Right cardiac atrium (tissue), 5 donors: ENCODE measurements at regions not wholly inside any gene's neighbourhood (a gene's known extent, or its start where the extent isn't known, plus 50 kb on each side); places are given as distances from the start of the nearest gene placed in this dataset.
"Not testable (repeated sequence)": the region's sequence is repeated elsewhere in the genome, so short reads cannot be mapped to it uniquely, and the experiment has no call there.

ENCODE experiments used
- ATAC-seq, 2 donors: fragments of 200-7000 bp; cut with Tn5 transposase; one replicate each; pipeline versions ENCODE4 v1.8.0 to v1.9.1; 2020; ENCODE audit warnings: moderate library complexity in 2 of 2, mild to moderate bottlenecking in 1 of 2
- DNase-seq, 3 donors: peaks; one replicate each; pipeline ENCODE4 v3.0.0-alpha.2; 2020
- H3K27ac ChIP-seq: one replicate; pipeline ENCODE4 v1.5.1; 2013; ENCODE audit warnings: mild to moderate bottlenecking, low read length, control low read depth, moderate library complexity
- H3K27me3 ChIP-seq: one replicate; pipeline ENCODE4 v1.6.1; 2013; ENCODE audit not compliant: control insufficient read depth, insufficient read depth
- H3K4me1 ChIP-seq: one replicate; pipeline ENCODE4 v1.6.1; 2013; ENCODE audit warnings: low read length; ENCODE audit not compliant: control insufficient read depth, insufficient read depth
- H3K4me3 ChIP-seq: one replicate; pipeline ENCODE4 v1.5.1; 2013; ENCODE audit warnings: low read length, control low read depth
- H3K9me3 ChIP-seq: one replicate; pipeline ENCODE4 v1.6.1; 2013; ENCODE audit warnings: low read length; ENCODE audit not compliant: control insufficient read depth
- WGBS: extraction: QIAGEN DNeasy Blood & Tissue Kit; methylation state at CpG from one replicate; pipeline ENCODE4 v1.1.7; 2013; 5-methylcytosine and 5-hydroxymethylcytosine counted together
- intact Hi-C, 4 donors: fragments of 100-400 bp; cut with DNase I; formaldehyde crosslinking; loops; one replicate each; pipeline versions ENCODE4 v1.11.0 to v1.14.0; 2022 to 2023
- donor health status: healthy with polysubstance abuse.
- donor health status: DM: no; HTN: yes; CAD: no.
- donor health status: DM: no; HTN: no; CAD: no.
- donor health status: DM: no; HTN: yes; CAD: no; lungs with severe emphysema.
- donor health status: DM: yes; HTN: yes; CAD: no.

DNA sequence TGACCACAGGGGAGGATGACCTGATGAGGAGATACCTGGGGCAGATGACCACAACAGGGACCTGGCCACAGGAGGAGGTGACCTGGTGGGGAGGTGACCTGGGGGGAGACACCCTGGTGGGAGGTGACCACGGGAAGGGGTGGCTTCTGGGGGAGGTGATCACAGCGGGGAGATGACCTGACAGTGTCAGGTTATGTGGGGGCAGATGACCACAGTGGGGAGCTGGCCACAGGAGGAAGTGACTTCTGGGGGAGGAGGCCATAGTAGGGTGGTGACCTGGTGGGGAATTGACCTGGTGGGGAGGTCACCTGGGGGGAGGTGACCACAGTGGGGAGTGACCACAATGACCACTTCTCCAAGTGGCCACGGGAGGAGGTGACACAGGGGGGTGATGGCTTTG, 4381.5 kb upstream of the TPTE start:
- intact Hi-C loops, ATAC-seq, H3K4me3 ChIP-seq, H3K27ac ChIP-seq, H3K9me3 ChIP-seq, DNase-seq, H3K27me3 ChIP-seq, H3K4me1 ChIP-seq: not testable (repeated sequence)
- no CpG with 5 or more reads among the region's 3 CpGs for WGBS

DNA sequence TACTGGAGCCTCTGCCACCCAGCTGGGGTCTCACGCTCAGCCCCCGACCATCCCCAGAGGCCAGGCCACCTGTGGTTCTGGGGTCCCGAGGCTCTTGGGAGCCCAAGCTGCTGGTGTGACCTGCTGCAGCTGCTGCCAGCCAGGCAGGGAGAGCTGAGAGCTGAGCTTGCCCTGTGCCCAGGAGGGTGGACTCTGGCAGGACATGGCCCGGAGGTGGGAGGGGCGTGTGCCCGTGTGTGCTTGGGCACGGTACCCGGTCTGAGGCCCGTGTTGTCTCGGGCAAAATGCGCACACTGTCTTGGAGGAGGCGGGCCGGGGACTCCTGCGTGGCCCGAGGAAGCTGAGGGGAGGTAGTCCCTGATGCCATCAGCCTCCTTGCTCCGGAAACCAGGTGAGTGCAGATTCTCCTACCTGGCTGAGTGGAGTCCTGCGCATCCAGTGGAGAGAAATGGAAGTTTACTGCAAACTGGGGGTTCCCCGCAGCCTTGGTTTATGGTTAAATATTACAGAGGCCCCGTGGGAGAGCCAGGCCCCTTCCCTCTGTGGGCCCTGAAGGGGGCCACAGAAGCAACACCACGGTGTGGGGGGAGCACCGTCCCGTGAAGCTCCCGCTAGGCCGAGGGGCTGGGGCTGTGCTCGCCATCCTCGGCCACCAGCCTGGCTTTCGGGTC, 4380.8 kb upstream of the TPTE start:
- intact Hi-C loops, H3K4me1 ChIP-seq, H3K27me3 ChIP-seq, ATAC-seq, DNase-seq, H3K9me3 ChIP-seq, H3K4me3 ChIP-seq, H3K27ac ChIP-seq: not testable (repeated sequence)
- WGBS: no CpG with 5 or more reads among the region's 27 CpGs

DNA sequence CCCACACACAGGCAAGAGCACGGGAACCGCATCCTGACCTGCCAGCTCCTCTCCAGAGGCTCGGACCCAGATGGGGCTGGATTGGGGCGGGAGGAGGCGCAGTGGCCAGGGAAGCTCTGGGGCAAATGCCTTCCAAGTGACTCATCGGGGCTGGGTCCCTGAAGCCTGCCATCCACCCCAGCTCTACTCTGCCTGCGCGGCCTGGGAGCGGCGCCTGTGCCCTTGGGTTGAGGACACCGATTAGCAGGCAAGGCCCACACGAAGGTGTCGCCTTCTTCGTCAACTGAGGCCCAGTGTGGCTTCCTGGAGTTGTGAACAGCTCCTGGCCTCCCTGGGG, 4380.3 kb upstream of the TPTE start:
- H3K27ac ChIP-seq, H3K27me3 ChIP-seq, H3K9me3 ChIP-seq, ATAC-seq, H3K4me1 ChIP-seq, intact Hi-C loops, DNase-seq, H3K4me3 ChIP-seq: not testable (repeated sequence)
- WGBS: no CpG with 5 or more reads among the region's 14 CpGs

DNA sequence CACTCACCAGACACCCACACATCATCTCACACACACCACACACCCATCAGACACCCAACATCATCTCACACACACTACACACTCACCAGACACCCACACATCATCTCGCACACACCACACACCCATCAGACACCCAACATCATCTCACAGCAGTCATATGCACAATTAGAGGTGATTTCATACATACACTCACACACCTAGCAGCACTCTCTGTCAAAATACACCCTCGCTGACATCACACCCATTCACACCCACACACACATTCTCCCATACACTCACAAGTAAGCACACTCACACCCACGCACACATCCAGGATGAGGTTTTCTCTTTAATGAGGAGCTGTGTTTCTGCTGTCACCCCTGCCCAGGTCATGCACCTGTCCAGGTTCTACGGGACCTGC, 4368.2 kb upstream of the TPTE start:
- H3K9me3 ChIP-seq, DNase-seq, H3K4me1 ChIP-seq, intact Hi-C loops, H3K27ac ChIP-seq, H3K27me3 ChIP-seq, ATAC-seq, H3K4me3 ChIP-seq: not testable (repeated sequence)
- no CpG with 5 or more reads among the region's 4 CpGs for WGBS

DNA sequence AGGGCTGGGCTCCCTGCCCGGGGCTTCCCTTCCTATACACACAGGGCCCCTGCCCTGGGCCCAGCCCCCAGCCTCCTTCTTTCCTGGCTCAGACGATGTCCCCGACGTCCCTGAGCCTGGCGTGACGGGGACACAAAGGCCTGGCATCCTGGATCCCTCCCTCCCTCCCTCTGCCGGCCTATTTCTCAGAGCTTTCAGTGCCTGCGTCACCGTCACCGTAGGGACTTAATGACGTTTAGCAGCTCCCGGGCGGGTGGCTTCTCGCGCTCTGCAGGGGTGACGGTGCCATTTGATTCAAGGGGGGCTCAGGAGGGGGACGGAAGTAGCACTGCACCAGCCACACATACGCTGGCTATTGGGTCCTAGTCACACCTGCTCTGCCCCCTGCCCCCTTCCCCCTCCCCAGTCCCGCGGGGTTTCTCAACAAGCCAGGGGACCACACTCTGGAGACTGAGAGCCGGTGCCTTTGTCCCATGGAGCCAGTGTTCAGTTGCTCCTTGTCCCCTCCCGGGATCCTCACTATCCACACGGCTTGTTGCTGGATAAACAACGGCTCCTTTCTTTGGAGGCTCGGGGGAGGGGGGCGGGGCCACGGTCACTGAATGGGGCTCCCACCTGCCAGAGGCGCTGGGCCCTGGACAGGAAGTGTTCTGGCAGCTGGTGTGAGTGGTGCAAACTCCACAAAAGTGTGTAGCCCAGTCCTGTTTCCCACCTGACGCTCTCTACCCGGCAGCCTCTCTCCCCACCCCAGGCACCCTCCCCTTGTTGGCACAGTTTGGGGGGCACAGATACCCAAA, 4366.7 kb upstream of the TPTE start:
- peak in 2 of 3 donors; percentile 2 to 21 for DNase-seq
- peak; percentile 47 to 83 for ATAC-seq
- H3K4me1 ChIP-seq, H3K9me3 ChIP-seq, H3K27me3 ChIP-seq, H3K27ac ChIP-seq, H3K4me3 ChIP-seq, intact Hi-C loops: not testable (repeated sequence)
- 54% methylated on average over 3 of the region's 30 CpGs for WGBS

DNA sequence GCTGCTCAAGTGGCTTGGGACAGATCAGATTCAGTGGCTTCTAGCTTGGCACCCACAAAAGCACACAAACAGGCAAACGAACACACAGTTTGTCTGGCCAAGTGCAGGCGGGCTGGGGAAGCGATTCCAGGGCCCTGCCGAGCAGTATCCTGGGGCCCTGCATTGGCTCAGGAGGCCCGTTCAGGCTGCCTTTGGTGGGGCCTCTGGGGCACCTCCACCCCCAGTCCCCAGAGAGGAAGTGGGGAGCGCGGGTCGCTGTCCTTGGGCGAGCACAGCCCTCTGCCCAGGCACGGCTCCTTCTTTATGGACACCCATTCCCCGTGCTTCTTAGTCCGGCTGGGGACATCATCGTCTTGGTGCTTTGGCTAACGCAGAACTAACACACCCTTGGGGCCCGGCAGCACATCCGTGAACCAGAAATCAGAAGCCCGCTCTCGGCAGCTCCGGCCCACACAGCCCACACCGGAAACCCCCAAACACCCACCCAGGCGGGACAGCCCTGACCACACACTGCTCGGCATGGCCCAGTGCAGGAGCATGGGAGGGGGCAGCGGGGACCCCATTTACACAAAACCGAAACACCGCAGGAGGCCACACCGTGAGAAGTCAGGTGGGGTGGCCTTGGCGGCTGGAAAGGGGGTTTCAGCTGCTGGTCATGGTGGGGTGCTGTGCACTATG, 4364.5 kb upstream of the TPTE start:
- H3K27ac ChIP-seq, H3K9me3 ChIP-seq, DNase-seq, ATAC-seq, H3K27me3 ChIP-seq, intact Hi-C loops, H3K4me1 ChIP-seq, H3K4me3 ChIP-seq: not testable (repeated sequence)
- WGBS: no CpG with 5 or more reads among the region's 27 CpGs

DNA sequence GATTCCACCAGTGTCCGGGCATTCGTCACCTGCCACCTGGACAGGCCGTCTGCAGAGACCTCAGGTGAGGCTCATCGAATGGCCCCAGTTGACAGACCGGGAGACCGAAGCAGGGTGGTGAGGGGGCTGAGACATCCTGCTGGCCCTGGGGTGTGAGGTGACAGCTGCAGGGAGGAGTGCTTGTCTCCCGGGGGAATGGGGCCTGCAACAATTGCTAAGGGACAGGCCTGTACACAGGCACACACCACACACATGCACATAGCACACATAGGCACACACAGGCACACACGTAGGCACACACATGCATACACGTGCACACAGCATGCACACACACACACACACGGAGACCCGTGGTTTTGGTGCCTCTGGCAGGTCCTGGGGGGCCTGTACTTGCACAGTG, 4363.9 kb upstream of the TPTE start:
- H3K27ac ChIP-seq, DNase-seq, H3K27me3 ChIP-seq, intact Hi-C loops, H3K9me3 ChIP-seq, H3K4me3 ChIP-seq, ATAC-seq, H3K4me1 ChIP-seq: not testable (repeated sequence)
- 86% methylated on average over 4 of the region's 11 CpGs for WGBS

DNA sequence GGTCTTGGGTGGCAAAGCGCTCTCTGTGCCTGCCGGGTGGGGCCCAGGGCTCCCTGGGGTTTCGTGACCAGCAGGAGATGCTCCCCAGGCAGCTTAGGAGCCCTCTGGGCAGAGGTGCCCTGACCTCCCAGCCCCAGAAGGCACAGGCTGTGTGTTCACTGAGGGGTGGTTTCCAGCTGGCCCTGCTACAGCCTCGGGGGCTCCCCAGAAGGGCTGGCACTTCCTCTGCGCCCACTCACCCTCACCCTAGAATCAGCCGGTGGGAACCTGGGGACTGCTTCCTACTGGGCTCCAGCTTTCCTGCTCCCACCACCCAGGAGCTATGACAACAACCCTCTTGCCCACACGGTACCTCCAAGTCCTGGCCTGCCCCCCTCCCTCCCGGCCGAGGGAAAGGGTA, 4363.2 kb upstream of the TPTE start:
- H3K27me3 ChIP-seq, H3K9me3 ChIP-seq, DNase-seq, H3K27ac ChIP-seq, H3K4me1 ChIP-seq, H3K4me3 ChIP-seq, intact Hi-C loops, ATAC-seq: not testable (repeated sequence)
- 80% methylated on average over 3 of the region's 9 CpGs for WGBS
